ENCODE measurements at regions not wholly inside any gene's neighbourhood (a gene's known extent, or its start where the extent isn't known, plus 50 kb on each side); places are given as distances from the start of the nearest gene placed in this dataset.

DNA sequence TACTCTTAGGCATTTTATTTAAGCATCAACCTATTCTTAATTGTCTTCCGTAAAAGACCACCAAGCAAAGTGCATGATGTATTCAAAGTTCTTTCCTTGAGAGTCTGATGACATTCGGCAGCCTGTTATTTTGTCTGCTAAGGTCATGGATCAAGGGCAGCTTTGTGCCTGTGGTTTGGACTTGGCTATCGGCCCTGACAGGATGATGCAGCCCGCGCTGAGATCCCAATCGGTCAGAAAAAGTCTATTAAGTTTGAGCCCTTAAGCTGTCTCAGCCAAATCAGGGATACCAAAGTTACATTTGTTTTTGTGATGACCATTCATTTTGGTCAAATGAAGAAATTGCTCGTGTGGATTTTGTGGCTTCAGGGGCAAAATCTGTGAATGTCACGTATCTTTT, 718.9 kb upstream of the FANCL start:
- no peak for DNase-seq (ENCODE audit: low spot score)

DNA sequence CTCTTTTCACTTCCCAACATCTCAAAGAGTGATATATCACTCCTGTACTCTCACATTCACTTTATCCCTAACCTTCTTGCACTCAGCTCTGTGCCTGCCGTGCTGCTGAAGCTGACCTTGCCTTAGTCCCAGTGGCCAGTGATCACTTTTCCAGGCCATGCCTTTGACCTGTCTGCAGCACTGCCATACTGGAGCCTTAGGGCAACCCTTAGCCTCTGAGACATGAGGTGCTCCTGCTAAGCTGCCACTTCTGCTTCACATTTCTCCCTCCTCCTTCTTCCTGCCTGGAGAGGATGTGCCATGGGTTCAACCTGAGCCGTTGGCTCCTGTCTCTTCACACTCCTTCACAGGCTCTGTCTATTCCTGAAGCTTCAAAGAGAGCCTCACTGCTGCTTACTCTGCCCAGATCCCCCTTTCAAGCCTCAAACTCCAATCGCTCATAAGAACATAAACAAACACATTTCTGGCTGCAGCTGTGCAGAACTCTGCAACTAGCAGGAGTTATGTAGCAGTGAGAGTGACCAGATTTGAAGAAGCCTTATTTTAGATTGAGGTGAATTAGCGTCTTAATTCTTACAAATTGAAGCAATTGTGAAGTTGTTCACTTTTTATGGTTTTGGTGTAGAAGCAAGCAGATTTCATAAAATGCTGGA, 716.2 kb upstream of the FANCL start:
- DNase-seq (ENCODE audit: low spot score), result no peak

- no peak for DNase-seq (ENCODE audit: low spot score)
Measured at GRCh38 chr2:58954880-58955385, 713.8 kb upstream of the FANCL start.

GRCh38 chr2:58951722-58952121, 710.6 kb upstream of the FANCL start:
- DNase-seq (ENCODE audit: low spot score), result no peak

DNA sequence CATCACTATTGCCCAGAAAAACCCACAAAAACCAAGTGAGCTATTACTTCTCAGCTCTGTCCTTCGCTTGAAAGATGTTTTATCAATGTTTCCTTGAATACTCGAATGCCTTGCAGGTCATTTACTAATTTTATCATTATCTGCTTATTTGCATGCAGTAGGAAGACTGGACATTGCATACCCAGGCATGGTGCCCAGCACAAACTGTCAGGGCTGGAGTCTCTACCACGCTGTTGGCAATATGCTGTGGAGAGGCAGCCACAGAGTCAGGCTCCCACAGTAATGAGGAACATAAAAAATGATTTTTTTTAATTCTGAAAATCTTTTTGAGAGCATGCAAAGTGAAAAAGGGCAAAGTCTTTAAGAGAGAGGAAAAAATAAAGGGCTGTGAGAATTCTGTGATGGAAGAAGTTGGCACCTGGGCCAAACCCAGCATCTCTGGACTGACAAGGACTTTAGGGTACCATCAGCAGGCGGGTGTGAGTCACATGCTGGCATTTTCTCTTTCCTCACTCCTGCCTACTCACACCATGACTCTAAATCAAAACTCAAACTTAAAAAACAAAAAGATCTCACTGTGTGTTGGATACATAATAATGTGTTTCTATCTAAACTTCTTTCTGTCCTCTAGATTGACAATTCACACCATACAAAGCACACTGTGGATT, 709.8 kb upstream of the FANCL start:
- DNase-seq (ENCODE audit: low spot score), result no peak

DNA sequence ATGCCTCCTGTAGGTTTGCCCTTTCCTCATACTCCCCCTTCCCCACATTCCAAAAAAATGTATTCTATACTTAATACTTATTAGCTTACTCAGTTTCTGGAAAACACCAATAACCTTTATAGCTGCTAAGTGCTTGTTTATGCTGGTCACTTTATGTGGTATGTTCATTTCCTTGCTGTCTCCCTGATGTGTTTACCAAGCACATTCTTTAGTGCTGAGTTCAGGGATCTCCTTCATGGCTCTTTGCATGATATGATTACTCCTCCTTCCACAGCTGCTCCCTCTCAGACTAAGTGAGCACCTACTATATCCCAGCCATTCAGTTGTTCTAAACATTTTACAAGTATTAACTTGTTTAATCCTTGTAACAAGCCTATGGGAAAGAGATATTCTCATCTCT, 698.3 kb upstream of the FANCL start:
- no peak for DNase-seq (ENCODE audit: low spot score)

GRCh38 chr2:58938988-58939387, 697.9 kb upstream of the FANCL start:
- no peak for DNase-seq (ENCODE audit: low spot score)

GRCh38 chr2:58932801-58933200, 691.7 kb upstream of the FANCL start:
- no peak for DNase-seq (ENCODE audit: low spot score)

GRCh38 chr2:58930537-58930936, 689.4 kb upstream of the FANCL start:
- no peak for DNase-seq (ENCODE audit: low spot score)

DNA sequence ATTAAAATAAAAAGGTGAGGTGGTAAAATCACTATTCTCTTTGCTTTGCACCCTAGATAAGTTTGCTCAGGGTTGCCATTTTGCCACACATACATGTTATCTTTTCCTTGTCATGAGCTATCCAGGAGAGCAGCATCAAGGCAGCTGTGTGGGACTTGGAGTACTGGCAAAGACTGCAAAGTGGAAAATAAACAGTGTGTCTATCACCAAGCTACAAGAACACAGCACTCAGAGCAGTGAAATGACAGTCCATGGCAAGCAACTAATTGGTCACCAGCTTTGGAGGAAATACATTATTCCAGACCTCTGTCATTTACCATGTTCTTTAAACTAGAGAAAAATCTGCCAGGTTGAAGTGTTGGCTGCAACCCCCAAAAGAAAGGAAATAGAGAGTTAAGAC, 687.8 kb upstream of the FANCL start:
- no peak for DNase-seq (ENCODE audit: low spot score)

GRCh38 chr2:58928391-58928790, 687.3 kb upstream of the FANCL start:
- no peak for DNase-seq (ENCODE audit: low spot score)

DNA sequence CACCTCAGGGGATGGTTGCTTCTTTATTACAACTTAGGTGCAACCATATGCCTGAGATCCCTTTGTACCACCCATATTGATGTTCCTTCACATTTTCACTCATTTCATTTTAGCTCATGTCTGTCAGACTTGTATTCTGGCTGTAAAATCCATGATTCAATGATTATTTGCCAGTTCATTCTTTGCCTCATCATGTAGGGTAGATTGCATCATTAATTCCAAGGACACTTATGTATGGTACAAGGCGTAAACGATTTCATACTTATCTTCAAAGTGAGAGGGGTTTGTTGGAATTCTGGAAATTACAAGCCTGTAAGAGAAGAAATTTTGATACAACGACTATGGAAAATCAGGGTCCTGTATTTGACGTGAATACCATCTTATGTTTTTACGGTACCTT, 685.0 kb upstream of the FANCL start:
- no peak for DNase-seq (ENCODE audit: low spot score)

DNA sequence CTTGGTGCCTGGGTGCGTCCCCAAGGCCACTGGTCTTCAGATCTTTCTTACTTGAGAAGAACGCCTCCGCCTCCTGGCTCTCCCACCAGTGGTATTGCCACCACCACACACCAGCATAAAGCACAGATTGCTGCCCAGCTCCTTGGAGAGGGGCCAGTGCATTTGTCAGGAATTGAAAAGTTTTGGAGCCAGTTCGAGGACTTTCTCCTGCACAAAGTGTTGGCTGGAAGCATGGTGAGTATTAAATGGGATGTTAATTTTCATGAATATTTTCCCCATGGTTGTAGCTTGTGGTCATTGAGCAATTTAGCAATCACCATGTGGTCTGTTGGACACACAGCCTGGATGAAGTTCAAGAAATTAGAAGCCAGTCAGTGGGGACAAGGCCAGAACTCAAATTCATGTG, 684.6 kb upstream of the FANCL start:
- peak; percentile 58 for DNase-seq (ENCODE audit: low spot score)

DNA sequence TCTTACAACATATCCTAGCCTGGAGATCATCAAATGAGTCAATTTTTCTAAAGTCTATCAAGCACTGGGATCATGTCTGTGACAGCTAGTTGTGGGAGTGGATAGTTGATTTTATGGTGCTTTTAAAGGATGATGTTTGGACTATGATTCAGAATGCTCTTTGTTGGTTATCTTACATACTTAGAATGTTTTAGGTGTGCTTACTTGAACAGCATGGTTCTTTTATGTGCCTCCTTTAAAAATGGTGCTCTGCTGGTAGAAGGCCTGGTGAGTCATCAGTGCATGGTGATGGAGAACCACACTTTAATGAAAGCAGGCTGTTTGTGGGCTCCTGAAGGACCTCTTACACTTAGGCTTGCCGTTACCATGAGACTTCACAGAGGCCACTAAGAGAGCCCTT, 682.7 kb upstream of the FANCL start:
- no peak for DNase-seq (ENCODE audit: low spot score)

DNA sequence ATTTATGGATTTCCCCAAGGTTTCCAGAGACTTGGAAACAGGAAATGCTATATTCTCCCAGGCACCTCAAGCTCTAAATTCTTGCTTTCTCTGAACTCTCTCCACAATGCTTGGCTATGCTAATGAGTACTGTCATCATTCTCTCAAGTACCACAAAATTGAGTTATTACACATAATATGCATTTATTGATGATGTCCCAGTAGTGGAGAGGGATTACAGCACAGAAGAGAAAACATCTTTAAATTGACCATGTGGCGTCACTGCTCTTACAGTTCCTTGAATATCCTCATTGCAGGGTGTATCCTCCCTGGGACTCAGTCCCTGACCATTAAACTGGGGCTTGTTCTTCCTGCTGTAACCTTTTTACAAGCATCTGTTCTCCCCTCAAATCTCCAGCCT, 681.1 kb upstream of the FANCL start:
- DNase-seq (ENCODE audit: low spot score), result no peak

GRCh38 chr2:58921676-58922075, 680.6 kb upstream of the FANCL start:
- DNase-seq (ENCODE audit: low spot score), result no peak

DNA sequence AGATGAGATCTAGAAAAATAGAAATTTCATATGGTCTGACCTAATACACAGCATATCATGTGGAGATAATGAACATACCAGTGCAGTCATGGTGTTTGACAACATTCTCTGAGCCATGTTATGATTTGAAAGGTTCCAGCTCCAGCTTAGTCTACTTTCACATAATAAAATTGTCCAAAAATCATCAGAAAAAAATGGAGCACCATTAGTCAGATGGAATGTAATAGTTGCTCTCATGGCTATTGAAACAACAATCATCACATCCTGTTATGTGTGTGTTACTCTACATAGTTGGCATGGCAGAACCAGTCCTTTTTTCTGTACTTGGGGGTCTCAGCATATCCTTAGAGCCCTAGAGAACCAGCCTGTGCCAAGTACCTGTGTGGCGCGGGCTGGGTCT, 678.9 kb upstream of the FANCL start:
- no peak for DNase-seq (ENCODE audit: low spot score)

GRCh38 chr2:58919316-58919715, 678.2 kb upstream of the FANCL start:
- no peak for DNase-seq (ENCODE audit: low spot score)

GRCh38 chr2:58918141-58918540, 677.0 kb upstream of the FANCL start:
- DNase-seq (ENCODE audit: low spot score), result no peak

DNA sequence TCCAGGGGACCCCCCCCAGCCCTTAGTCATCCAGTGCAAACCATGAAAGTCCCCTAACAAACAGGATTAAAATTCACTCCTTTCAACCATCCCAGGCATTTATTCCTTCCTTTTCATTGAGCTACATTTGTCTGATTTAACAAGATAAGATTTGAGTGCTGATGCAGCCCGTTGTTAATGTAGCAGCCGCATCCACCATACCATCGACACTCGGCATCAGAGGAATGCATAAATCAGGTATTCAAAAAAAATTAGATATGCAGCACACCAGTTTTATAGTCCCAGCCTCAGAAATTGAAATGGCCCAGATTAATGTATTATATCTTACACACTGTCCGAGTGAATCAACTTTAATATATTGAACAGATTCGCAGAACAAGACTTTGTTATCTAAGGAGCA, 676.5 kb upstream of the FANCL start:
- no peak for DNase-seq (ENCODE audit: low spot score)

DNA sequence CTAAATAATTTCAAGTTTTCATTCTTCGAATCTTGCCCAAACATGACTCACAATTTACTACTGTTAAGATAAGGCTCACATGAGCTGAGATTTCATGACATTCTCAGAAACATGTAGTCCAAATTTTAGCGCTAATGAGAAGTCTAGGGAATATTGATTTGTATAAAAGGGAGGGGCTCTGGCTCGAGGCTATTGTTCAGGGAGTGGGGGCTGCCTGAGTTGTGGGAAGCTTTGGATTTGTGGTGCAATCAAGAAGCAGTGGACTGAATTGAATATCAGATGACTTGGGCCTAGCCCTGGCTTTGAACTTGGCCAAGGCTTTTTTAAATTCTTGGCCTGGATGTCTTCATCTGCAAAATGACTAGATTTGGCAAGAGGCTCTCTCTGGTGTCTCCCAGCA, 674.9 kb upstream of the FANCL start:
- no peak for DNase-seq (ENCODE audit: low spot score)

DNA sequence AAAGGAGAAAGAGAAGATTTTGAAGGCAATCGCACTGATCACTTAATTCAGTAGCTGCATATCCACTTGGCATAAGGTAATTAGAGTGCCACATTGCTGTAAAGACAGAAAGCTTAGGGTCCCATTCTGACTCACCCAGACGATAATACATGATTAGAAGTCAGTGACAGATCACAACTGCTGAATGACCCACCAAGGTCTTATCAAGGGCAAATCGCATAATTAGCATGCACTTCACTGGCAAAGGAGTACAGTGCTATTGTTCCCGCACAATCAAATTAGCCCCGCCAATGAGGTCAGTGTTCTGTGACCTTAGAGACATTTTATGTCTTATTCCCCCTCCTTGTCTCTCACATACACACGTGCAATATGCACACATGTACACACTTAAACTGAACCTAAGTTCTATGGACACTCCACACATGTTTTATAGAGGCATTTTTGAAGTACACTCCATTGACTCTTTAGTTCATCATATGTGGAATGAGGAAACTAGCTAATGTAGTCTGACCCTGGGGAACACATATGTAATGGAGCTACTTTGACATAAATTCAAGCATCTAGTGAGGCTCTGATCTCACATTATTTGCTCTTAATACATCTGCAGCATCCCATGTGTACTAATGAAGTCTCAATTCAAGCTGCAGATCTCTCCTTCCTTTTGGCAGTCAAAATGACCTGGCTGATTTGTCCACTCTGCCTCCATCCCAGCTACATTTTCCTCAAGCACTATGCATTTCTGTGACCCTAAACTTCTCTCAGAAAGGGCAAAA, 673.8 kb upstream of the FANCL start:
- DNase-seq (ENCODE audit: low spot score), result no peak

DNA sequence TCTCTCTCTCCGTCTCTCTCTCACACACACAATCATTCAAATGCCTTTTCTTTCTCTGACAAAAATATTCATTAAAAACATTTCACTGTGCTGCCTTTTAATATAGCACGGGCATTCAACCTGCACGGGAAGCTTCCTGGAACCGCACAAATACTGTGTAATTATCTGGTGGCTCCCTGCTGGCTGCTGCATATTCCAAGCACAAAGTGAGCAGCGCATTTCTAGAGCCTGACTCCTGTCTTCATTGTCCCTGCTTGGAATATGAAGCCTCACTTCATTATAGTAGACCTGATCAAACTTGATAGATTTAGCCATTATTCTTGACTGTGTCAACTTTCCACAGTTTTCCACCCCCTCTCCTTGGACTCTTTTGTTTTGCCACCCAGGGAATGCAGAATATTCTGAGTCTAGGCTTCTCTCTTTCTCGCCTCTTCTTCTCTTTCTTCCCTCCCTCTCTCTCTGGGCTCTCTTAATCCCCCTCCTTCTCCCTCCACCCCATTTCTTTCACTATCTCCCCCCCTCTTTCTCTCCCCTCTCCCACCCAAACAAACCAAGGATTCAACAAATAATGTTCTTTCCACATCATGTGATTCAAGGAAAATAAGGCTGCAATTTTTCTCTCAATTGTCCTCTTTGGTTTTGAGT, 672.1 kb upstream of the FANCL start:
- no peak for DNase-seq (ENCODE audit: low spot score)
